Astrocyte (in vitro differentiated cells and primary cell): ENCODE measurements at regions not wholly inside any gene's neighbourhood (a gene's known extent, or its start where the extent isn't known, plus 50 kb on each side); places are given as distances from the start of the nearest gene placed in this dataset.

Experiments used
- DNase-seq: peaks from one replicate; pipeline ENCODE4 v3.0.0-alpha.2; 2010; ENCODE audit warnings: low read depth
- FAIRE-seq: peaks from 2 replicates; lab custom pipeline; 2011; peaks lifted over from hg19 to GRCh38; lab: Jason Lieb, UNC
- H2AFZ ChIP-seq: 2 replicates; pipeline ENCODE4 v1.6.0; 2012; ENCODE audit warnings: low read depth, low read length, inconsistent platforms
- H3K27ac ChIP-seq: 2 replicates; pipeline ENCODE4 v1.5.1; 2011; ENCODE audit warnings: low read depth, low read length, inconsistent platforms
- H3K27me3 ChIP-seq: 2 replicates; pipeline ENCODE4 v1.6.0; 2011; ENCODE audit warnings: low read length, inconsistent platforms; ENCODE audit not compliant: insufficient read depth
- H3K36me3 ChIP-seq: 2 replicates; pipeline ENCODE4 v1.5.1; 2011; ENCODE audit warnings: low read length, inconsistent platforms; ENCODE audit not compliant: insufficient read depth
- H3K4me1 ChIP-seq: 2 replicates; pipeline ENCODE4 v1.5.1; 2011; ENCODE audit warnings: low read length, inconsistent platforms; ENCODE audit not compliant: insufficient read depth
- H3K4me2 ChIP-seq: 2 replicates; pipeline ENCODE4 v1.6.0; 2012; ENCODE audit warnings: low read length, inconsistent platforms
- H3K4me3 ChIP-seq: 2 replicates; pipeline ENCODE4 v1.5.1; 2011; ENCODE audit warnings: low read depth, mild to moderate bottlenecking, low read length, inconsistent platforms; ENCODE audit not compliant: insufficient read depth
- H3K79me2 ChIP-seq: 2 replicates; pipeline ENCODE4 v1.6.0; 2012; ENCODE audit warnings: mild to moderate bottlenecking, low read length, inconsistent platforms; ENCODE audit not compliant: insufficient read depth
- H3K9ac ChIP-seq: 2 replicates; pipeline ENCODE4 v1.6.0; 2012; ENCODE audit warnings: mild to moderate bottlenecking, low read length, inconsistent platforms
- H3K9me3 ChIP-seq: 2 replicates; pipeline ENCODE4 v1.5.1; 2012; ENCODE audit warnings: low read depth, mild to moderate bottlenecking, low read length, inconsistent platforms; ENCODE audit not compliant: insufficient read depth
- H4K20me1 ChIP-seq: 2 replicates; pipeline ENCODE4 v1.6.0; 2012; ENCODE audit warnings: low read length, inconsistent platforms; ENCODE audit not compliant: insufficient read depth
- H3K27ac Mint-ChIP-seq: one replicate; pipeline ENCODE4 v1.8.0; 2021; ENCODE audit warnings: mild to moderate bottlenecking, mixed read lengths; ENCODE audit not compliant: unreplicated experiment
- H3K27me3 Mint-ChIP-seq: one replicate; pipeline ENCODE4 v1.8.0; 2021; ENCODE audit warnings: low read depth, mixed read lengths; ENCODE audit not compliant: unreplicated experiment
- H3K36me3 Mint-ChIP-seq: one replicate; pipeline ENCODE4 v1.8.0; 2021; ENCODE audit warnings: low read depth, mixed read lengths; ENCODE audit not compliant: unreplicated experiment
- H3K4me1 Mint-ChIP-seq: one replicate; pipeline ENCODE4 v1.8.0; 2021; ENCODE audit warnings: low read depth, mixed read lengths; ENCODE audit not compliant: unreplicated experiment
- H3K4me3 Mint-ChIP-seq: one replicate; pipeline ENCODE4 v1.8.0; 2021; ENCODE audit warnings: mild to moderate bottlenecking, moderate library complexity, mixed read lengths; ENCODE audit not compliant: unreplicated experiment
- H3K9me3 Mint-ChIP-seq: one replicate; pipeline ENCODE4 v1.8.0; 2021; ENCODE audit warnings: mild to moderate bottlenecking, mixed read lengths; ENCODE audit not compliant: unreplicated experiment
- EZH2 ChIP-seq: IDR thresholded peaks from 2 replicates; pipeline ENCODE4 v1.6.1; 2012; ENCODE audit warnings: mild to moderate bottlenecking, low read length, inconsistent platforms; ENCODE audit not compliant: insufficient read depth
- TF ChIP-seq, protein P1 (sequence below): IDR thresholded peaks from 2 replicates; pipeline ENCODE4 v1.5.1; 2011; ENCODE audit warnings: low read depth, mild to moderate bottlenecking, inconsistent platforms, low read length, moderate library complexity; ENCODE audit not compliant: insufficient read depth

DNA sequence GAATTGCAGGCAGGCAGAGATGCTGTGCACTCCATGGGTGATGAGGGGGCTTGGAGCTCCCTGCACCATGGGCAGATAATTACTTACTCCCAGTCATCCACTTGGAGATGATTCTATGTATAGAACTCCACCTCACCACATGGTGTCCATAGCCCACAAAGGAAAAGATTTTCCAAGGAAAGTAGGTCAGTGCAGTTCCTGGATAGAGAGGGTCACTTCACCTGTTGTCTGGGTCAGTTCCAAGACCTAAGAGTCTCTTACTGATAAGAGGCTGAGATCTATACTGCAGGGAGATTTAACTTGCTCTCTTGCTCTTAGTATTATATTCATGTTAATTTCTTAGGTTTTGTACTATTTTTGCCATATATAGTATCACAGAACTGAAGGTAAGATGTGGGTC is 113.9 kb upstream of the BRINP1 start:
- Histone ChIP-seq H3K9me3 (no peaks in the 10 kb centered on the region), H4K20me1 (no peaks in the 10 kb centered on the region), H3K27me3 (no peaks in the 10 kb centered on the region), H3K4me3 (no peak overlapping the region), H3K27ac (no peak overlapping the region), H3K4me2 (no peak overlapping the region), H3K79me2 (no peaks in the 10 kb centered on the region), H3K4me1 (no peaks in the 10 kb centered on the region), H3K9ac (no peak overlapping the region), H3K36me3 (no peaks in the 10 kb centered on the region), H2AFZ (no peak overlapping the region)
- H3K36me3 Mint-ChIP-seq = no peaks in the 10 kb centered on the region
- FAIRE-seq = no peak
- no peaks in the 10 kb centered on the region for H3K4me1 Mint-ChIP-seq
- no peak overlapping the region for H3K4me3 Mint-ChIP-seq
- H3K27me3 Mint-ChIP-seq = no peaks in the 10 kb centered on the region
- TF ChIP-seq, protein P1, sequence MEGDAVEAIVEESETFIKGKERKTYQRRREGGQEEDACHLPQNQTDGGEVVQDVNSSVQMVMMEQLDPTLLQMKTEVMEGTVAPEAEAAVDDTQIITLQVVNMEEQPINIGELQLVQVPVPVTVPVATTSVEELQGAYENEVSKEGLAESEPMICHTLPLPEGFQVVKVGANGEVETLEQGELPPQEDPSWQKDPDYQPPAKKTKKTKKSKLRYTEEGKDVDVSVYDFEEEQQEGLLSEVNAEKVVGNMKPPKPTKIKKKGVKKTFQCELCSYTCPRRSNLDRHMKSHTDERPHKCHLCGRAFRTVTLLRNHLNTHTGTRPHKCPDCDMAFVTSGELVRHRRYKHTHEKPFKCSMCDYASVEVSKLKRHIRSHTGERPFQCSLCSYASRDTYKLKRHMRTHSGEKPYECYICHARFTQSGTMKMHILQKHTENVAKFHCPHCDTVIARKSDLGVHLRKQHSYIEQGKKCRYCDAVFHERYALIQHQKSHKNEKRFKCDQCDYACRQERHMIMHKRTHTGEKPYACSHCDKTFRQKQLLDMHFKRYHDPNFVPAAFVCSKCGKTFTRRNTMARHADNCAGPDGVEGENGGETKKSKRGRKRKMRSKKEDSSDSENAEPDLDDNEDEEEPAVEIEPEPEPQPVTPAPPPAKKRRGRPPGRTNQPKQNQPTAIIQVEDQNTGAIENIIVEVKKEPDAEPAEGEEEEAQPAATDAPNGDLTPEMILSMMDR = no peak
- no peak for TF ChIP-seq EZH2
- no peak overlapping the region for H3K27ac Mint-ChIP-seq
- no peaks in the 10 kb centered on the region for H3K9me3 Mint-ChIP-seq
- no peak for DNase-seq

DNA sequence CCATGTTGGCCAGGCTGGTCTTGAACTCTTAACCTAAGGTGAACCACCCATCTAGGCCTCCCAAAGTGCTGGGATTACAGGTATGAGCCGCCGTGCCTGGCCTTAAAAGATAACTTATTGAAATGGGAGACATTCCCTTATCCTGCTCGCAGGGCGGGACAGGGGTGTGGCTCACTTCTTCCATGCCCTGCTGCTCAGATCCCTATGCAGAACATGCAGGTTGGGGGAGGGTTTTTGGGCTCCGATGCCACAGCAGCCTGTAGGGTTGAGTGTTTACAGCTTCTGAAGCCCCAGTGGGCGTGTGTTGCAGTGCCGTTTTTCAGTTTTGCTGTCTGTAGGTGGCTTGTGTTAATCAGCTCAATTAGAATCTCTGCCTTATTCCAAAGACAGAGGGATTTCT is 108.0 kb upstream of the BRINP1 start:
- FAIRE-seq (no peak), DNase-seq (no peak)
- Histone ChIP-seq H3K36me3 (no peaks in the 10 kb centered on the region), H3K4me3 (no peak overlapping the region), H3K27me3 (no peaks in the 10 kb centered on the region), H3K4me1 (no peaks in the 10 kb centered on the region), H3K27ac (no peak overlapping the region), H3K4me2 (no peak overlapping the region), H2AFZ (no peak overlapping the region), H4K20me1 (no peaks in the 10 kb centered on the region), H3K9ac (no peak overlapping the region), H3K9me3 (no peaks in the 10 kb centered on the region), H3K79me2 (no peaks in the 10 kb centered on the region)
- Mint-ChIP-seq H3K4me3 (no peak overlapping the region), H3K9me3 (no peaks in the 10 kb centered on the region), H3K36me3 (no peaks in the 10 kb centered on the region), H3K27me3 (no peaks in the 10 kb centered on the region), H3K4me1 (no peaks in the 10 kb centered on the region), H3K27ac (no peak overlapping the region)
- TF ChIP-seq EZH2 = no peak
- TF ChIP-seq, protein P1 = no peak

DNA sequence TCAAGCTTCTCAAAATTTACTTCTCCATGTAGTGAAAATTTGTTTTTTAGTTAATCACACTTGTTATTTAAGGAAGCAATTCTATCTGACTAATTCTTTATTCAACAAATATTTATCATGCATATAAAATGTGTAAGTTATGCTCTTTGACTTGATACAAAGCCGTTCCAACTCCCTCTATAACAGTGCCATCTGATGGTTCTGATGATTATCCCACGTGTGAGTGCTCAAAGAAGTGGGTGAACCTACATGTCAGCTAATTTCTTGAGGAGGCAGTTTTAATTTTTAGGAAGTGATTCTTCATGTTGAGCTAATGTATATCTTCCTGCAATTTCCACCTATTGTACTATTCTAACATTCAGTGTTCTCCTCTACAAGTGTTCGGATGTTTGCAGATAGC is 88.8 kb upstream of the BRINP1 start:
- TF ChIP-seq EZH2 = no peak
- TF ChIP-seq, protein P1 = no peak
- Mint-ChIP-seq H3K27ac (no peak overlapping the region), H3K27me3 (peaks cover 10% of the 10 kb centered on the region), H3K9me3 (no peaks in the 10 kb centered on the region), H3K36me3 (no peaks in the 10 kb centered on the region), H3K4me3 (no peak overlapping the region), H3K4me1 (peaks cover 20% of the 10 kb centered on the region)
- H3K9me3 ChIP-seq = no peaks in the 10 kb centered on the region
- no peak for FAIRE-seq
- no peak overlapping the region for H2AFZ ChIP-seq
- DNase-seq = no peak
- no peaks in the 10 kb centered on the region for H3K27me3 ChIP-seq
- no peak overlapping the region for H3K9ac ChIP-seq
- no peak overlapping the region for H3K4me3 ChIP-seq
- H4K20me1 ChIP-seq = no peaks in the 10 kb centered on the region
- no peak overlapping the region for H3K4me2 ChIP-seq
- no peaks in the 10 kb centered on the region for H3K79me2 ChIP-seq
- H3K4me1 ChIP-seq = no peaks in the 10 kb centered on the region
- H3K36me3 ChIP-seq = no peaks in the 10 kb centered on the region
- no peak overlapping the region for H3K27ac ChIP-seq
